HS-27A (cell line): ENCODE measurements at regions not wholly inside any gene's neighbourhood (a gene's known extent, or its start where the extent isn't known, plus 50 kb on each side); places are given as distances from the start of the nearest gene placed in this dataset.
"Not testable (repeated sequence)": the region's sequence is repeated elsewhere in the genome, so short reads cannot be mapped to it uniquely, and the experiment has no call there.

Experiments used
- DNase-seq: peaks from one replicate; pipeline ENCODE4 v3.0.0-alpha.2; 2012; ENCODE audit warnings: low read depth, missing footprints

DNA sequence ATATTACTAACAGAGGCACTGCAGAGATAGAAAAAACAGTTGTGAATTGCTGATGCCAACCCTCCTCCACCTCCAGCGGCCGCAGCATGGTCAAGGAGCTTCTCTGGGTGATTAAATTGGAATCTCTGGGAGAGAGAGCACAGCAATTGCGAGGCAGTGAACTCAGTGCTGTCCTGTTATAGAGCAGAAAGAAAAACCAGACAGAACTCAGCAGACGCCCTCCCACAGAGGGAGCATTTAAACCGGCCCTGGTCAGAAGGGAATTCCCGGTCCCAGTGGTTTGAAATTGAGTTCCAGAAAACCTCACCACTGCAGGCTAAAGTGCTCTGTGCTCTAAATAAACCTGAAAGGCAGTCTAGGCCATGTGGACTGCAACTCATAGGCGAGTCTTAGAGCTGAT lies 175.4 kb downstream of the SQOR start:
- DNase-seq = no peak

DNA sequence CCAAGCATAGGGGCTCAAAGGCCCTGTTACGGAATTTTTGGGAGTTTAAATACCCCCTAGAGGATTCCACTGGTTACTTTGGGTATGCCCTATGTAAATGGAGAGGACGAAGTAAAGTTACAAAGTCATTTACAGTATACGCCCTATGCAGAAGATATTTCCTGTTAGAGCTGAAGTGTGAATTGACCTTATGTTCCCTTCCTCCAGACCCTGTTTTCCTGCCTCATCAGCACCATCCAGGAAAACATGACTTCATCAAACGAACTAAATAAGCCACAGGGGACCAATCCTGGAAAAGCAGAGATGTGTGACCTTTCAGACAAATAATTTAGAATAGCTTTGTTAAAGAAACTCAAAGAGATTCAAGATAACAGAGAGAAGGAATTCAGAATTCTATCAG lies 177.4 kb downstream of the SQOR start:
- no peak for DNase-seq

DNA sequence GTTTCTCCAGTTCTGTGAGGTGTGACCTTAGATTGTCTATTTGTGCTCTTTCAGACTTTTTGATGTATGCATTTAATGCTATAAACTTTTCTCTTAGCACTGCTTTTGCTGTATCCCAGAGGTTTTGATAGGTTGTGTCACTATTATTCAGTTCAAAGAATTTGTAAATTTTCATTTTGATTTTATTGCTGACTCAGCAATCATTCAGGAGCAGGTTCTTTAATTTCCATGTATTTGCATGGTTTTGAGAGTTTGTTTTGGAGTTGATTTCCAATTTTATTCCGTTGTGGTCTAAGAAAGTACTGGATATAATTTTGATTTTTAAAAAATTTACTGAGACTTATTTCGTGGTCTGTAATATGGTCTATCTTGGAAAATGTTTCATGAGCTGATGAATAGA lies 182.7 kb downstream of the SQOR start:
- DNase-seq = not testable (repeated sequence)

DNA sequence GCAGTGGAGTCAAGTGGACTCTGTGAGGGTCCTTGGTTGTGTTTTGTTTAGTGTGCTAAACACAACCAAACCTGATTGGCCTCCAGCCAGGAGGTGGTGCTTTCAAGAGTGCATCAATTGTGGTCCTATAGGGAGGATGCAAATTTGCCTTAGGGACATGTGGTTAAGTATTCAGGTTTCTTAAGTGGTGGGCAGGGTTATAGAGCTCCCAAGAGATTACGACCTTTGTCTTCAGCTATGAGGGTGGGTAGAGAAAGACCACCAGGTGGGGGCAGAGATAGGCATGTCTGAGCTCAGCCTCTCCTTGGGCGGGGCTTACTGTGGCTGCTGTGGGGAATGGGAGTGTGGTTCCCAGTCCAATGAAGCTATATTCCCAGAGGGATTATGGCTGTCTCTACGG lies 186.6 kb downstream of the SQOR start:
- DNase-seq = no peak

DNA sequence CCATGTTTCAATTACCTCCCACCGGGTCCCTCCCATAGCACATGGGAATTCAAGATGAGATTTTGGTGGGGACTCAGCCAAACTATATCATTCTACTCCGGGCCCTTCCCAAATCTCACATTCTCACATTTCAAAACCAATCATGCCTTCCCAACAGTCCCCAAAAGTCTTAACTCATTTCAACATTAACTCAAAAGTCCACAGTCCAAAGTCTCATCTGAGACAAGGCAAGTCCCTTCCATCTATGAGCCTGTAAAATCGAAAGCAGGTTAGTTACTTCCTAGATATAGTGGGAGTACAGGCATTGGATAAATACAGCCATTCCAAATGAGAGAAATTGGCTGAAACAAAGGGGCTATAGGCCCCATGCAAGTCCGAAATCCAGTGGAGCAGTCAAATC lies 188.1 kb downstream of the SQOR start:
- not testable (repeated sequence) for DNase-seq

DNA sequence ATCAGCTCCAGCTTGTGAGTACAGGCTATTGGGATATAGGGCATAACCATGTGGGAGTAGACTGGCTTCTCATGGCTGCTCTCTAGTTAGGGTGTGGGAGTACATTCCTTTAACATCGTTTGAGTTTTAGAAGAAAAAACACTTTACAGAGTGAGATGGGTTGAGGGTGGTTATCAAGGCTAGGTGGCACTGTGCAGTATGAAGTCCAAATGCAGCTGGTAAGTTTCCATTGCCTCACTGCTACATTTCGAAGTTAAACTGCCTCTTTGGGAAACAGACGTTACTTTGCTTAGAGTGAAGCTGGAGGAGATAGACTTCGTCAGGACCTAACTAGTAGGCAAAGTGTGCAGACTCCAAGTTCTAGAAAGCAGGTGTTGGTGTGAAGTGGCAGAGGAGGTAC lies 192.4 kb downstream of the SQOR start:
- DNase-seq = no peak

DNA sequence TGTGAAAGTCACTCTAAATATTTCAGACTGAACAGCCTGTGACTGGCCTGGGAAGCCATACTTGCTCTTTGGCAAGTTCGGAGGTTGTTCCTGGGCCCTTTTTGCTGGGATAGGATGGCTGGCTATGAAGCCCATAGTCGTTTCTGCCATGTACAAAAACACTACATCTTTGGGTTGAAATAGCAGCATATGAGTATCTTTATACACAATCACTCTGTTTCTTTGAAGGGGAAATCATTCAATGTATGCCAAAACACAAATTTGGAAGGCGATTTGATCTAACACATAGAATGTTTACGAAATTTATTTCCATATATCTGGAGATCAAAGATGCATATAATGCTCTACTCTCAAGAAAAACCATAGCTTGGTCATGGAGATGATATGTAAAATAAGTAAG lies 192.9 kb downstream of the SQOR start:
- no peak for DNase-seq

DNA sequence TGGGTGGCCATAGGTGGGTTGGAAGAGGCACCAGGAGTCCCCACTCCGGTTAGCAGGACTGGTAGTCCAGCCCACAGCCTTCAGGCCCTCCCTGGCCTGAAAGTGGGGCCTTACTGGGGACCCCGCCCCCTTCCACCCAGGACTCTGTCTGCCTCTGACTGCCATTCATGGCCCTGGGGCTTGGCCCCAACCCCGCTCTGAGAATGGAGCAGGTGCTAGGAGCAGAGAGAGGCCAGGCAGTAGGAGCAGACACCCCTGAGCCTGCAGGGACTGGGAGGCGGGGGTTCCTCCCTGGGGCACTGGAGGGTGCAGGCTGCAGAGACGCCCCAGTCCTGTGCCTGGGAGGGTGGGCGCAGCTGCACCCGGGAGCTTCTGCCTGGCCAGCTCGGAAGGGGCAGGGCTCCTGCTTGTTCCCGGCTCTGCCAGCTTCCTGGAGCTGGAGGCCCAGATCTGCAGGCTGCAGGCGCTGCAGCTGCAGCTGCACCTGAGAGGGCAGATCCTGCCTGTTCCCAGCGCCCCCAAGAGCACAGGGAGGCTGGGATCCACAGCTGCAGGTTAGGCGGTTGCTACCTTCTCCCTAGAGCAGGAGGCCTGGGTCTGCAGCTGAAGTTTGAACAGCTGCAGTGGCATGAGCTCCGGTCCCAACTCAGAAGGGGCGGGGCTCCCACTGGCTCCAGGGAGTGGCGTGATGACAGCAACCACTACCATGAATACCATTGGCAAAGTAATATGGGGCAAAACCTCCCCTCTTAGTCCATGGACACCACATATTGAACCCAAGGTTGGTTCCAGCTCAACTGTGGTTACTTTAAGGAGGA lies 194.7 kb downstream of the SQOR start:
- no peak for DNase-seq

DNA sequence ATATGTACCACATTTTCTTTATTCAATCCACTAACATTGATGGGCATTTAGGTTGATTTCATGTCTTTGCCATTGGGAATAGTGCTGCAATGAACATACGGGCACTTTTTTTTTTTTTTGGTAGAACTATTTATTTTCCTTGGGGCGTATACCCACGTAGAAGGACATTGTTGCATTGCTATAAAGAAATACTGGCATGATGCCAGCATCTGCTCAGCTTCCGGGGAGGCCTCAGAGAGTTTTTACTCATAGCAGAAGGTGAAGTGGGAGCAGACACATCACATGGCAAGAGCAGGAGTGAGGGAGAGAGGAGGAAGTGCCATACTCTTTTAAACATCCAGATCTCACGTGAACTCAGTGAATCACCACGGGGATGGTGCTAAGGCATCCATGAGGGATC lies 197.0 kb downstream of the SQOR start:
- DNase-seq = no peak

DNA sequence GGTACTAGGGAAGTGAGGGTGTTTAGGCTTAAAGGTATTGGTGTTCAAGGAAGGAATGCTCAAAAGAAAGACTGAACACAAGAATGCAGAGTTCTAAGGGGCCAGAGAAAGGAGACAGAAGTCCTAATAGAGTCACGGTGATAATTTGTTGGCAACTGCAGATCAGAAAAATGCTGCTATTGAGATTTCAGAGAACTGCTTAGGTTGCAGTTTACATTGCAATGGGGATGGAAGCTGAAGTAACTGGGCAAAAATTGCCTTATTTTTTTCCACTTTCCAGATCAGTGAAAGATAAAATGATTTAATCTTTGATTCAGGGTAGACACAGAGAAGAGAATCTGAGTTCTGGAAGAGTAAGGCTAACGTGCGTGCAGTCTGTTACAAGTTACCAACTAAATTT lies 199.8 kb downstream of the SQOR start:
- no peak for DNase-seq

DNA sequence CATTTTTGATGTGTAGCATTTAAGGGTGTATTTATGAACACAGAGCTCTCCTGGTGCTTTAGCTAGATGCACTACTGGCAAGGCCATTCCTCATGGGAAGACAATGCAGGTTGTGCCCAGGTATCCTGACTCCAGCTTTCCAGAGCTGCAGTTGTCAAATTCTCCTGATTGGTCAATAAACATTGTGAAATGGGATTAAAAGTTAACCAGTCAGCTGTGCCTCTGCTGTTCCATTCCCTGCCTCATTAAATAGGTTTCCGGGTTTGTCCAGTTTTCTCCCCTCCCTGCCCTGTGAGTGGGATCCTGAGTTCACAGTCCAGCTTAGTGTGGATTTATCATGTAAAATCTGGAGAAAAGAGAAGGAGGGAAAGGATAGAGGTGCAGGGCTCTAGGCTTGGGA lies 207.3 kb downstream of the SQOR start:
- no peak for DNase-seq

DNA sequence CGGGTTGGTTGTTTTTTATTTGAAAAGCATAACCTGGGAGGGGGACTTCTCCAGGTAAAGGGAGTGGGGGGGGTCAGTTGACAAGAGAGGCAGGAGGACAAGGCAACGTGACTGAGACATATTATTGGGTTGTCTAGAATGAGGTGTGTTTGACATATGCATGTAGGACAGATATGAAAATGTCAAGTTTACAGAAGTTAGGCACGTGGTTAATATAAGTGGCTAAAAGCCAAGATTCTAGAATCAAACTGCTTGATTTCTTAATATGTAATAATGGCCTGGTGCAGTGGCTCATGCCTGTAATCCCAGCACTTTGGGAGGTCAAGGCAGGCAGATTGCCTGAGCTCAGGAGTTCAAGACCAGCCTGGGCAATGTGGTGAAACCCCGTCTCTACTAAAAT lies 212.8 kb downstream of the SQOR start:
- DNase-seq = no peak

DNA sequence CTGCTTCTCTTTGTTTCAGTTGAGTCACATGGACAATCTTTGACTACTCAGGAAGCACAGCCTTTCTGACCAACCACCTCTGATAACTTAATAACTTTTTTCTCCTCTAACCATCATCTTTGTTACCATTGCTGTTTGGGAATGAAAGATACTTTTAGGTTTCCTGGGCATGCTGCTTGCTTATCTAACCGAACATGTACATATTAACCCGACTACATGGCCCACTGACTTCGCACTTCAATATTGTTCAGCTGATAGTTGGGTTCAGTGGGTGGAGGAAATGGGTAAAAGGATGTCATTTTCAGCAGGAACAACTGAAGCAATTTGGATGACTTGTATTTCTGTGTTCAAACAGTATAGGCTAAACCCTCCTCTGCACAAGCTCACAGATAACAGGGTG lies 214.3 kb downstream of the SQOR start:
- no peak for DNase-seq

DNA sequence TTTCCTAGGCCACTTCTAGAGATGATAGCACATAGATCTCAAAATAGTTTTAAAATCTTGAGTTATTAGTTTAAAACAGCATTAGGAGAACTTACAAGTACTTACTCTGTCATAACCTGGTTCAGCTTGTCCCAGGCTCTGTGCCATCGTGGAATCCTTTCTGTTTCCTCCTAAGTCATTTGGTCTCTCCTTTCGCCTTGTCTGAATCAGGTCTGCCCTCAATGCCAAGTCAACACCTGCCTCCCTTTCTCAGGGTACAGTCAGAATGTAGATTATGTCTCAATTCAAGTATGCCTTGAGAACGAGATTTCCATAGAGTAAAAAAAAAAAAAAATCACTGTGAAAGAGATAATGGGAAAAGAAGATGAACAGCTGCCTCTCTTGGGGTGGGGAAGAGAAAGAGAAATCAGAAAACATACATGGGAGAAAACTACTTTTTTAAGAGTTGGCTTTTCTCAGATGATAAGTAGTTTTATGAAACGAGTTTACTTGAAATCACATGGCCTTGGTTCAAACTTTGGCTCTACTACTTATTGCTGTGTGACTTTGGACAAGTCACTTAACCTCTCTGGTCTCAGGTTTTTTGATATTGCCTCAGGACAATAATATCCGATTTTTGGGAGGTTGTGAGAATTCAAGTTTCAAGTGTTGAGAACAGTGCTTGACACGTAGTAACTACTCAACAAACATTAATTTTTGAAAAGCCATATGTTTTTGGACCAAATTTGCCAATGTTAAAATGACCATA lies 219.8 kb downstream of the SQOR start:
- DNase-seq = no peak

DNA sequence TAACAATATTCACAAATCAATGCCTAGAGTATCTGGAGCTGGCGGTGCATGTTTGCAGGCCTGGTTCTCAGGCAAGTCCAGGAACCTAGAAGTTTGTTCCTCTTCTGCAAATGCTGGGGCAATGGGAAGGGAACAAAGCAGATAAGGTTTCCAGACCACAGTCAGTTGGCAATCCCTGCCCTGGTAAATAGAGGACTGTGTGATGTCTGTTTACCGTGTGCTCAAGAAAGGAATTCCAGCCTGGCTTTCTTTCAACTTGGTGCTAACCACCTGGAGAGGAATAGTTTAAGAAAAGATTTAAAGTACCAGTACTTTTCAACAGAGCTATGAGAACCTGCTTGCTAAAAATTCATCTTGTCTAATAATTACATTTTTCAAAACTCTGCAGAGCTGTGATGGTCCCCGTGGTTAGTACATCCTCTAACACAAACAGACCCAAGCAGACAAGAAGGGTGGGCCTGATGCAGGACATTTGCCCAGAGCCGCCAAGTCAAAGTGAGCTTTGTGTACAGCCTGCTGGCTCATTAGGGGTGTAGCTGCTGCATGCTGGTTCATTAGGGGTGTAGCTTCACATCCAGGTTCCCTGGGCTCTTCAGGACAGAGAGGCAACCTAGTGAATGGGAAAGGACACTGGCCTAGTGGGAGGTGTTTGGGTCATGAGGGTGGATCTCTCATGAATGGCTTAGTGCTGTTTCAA lies 220.5 kb downstream of the SQOR start:
- no peak for DNase-seq

DNA sequence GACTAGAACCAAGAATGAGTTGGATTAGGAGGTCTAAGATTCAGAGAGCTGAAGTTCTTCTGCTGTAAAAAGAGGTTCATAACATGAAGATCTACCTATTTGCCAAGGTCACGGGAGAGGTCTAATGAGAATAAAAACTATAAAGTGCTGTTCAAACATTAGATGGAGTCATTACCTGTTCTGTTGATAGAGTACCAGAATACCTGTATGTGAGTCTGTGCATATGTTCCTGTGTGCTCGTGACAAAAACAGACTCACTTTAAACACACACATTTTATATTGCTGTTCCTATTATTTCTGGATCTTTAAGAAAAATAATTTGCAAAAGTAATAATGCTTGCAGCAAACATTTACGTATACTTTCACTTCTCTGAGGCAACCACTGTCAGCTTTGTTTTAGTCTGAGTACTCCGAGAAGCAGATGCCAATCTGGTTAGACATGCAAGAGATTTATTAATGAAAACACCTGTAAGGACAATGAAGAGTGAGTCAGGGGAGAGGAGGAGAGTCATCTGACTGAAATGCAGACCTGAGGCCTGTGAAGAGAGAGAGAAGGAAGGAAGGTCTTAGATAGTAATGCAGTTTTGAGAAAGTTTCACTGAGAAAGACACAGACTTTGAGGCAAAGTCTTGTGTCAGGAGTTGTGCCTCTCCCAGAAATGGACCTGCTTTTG lies 221.2 kb downstream of the SQOR start:
- no peak for DNase-seq

DNA sequence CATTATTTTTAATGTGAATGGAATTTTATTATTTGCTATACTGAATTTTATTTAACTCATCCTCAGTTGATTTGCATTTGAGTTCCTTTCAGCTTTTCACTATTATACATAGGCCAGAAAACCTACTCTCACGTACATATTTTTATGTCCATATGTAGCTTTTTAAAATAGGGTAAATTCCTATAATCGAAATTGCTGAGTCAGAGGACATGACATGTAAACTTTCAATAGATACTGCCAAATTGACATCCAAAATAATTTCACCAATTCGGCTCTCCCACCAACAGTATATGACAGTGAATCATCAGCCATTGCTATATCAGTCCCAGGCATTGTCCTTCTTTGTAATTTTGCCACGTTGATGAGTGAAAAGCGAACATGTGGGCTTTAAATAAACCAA lies 222.5 kb downstream of the SQOR start:
- DNase-seq = no peak

DNA sequence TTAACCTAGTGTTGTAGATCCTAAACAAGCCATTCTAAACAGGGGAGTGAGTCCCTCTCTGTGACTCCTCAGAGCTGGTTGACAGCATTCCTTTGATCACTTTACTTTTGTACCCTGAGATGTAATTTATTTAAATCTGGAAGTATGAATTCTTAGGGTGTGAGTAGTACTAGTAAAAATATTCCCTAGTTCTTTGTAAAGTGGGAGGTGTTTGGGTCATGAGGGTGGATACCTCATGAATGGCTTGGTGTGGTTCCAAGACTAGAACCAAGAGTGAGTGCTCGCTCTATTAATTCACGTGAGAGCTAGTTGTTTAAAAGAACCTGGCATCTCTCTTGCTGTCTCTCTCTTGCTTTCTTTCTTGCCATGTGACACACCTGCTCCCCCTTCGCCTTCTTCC lies 223.7 kb downstream of the SQOR start:
- DNase-seq = no peak

DNA sequence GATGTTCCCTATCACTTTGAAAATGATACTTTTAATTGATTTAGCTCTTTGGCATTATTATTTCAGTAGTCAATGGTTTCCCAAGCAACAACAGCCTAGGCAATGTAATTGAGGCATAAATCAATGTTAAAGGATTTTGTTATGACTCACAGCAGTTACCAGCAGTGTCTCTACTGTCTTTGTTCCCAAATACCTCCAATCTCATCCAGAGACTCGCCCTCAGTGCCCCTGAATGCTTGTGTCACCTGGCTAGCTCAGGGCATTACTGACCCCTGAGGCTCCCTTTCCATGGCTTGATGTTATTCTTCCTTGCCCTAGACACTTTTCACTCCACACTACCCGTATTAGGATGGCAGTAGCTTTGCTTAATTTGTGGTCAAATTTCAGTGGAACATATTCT lies 227.2 kb downstream of the SQOR start:
- DNase-seq = no peak

DNA sequence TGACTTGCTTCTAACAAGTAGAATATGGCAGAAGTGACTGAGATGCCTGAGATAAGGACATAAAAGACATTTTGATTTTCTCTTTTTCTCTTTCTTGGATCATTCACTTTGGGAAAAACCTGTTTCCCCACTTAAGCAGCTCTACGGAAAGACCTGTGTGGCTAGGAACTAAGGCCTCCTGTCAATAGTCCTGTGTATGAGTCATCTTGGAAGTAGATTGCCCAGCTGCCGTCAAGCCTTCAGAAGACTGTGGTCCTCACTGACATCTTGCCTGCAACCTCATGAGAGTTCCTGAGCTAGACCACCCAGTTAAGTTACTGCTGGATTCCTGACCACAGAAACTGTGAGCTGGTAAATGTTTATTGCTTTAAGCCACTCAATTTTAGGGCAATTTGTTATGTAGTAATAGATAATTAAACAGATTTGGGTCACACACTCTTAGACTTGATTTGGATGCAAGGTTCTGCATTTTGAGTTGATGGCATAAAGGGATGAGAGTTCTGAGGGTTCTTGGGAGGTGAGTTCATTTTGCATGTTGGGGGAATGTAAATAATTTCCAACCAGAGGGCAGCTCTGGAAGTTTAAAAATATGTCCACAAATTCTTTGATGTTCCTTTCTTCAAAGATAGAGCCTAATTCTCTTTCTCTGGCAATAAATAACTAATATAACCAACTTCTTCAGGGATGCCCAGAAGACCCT lies 229.2 kb downstream of the SQOR start:
- DNase-seq = no peak

DNA sequence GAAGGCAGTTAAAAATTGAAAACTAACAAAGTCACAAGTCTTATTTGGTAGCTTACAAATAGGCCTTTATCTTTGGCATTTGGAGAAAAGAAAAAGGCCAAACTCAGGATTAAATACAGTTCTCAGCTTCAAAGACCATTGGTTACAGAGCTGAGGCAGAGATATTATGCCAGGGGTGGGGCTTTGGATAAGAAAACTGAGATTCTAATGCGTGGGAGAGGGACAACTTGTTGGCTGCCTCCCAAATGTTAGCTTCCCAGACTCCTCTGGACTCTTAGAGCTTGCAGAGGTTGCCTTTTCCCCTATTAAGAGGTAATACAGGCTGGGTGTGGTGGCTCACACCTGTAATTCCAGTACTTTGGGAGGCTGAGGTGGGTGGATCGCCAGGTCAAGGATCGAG lies 231.8 kb downstream of the SQOR start:
- DNase-seq = no peak

DNA sequence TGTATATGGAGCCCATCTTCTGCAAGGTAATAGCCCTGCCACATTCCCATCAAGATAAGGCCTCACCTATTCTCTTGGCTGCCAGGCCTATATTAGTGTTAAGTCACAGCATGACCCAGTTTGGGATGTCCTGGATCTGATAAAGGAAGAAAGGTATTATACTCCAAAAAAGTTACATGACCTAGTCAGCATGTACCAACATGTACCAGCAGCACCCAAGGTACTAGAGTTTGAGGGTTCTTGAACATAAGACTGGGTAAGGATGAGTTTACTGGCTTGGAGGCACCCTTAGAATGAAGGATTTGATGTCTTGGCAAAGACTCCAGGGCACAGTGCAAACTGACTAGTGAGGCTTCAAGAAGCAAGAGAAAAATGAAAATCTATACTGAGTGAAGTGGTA lies 232.5 kb downstream of the SQOR start:
- no peak for DNase-seq
